ENCODE measurements at regions not wholly inside any gene's neighbourhood (a gene's known extent, or its start where the extent isn't known, plus 50 kb on each side); places are given as distances from the start of the nearest gene placed in this dataset.
"Not testable (repeated sequence)": the region's sequence is repeated elsewhere in the genome, so short reads cannot be mapped to it uniquely, and the experiment has no call there.

DNA sequence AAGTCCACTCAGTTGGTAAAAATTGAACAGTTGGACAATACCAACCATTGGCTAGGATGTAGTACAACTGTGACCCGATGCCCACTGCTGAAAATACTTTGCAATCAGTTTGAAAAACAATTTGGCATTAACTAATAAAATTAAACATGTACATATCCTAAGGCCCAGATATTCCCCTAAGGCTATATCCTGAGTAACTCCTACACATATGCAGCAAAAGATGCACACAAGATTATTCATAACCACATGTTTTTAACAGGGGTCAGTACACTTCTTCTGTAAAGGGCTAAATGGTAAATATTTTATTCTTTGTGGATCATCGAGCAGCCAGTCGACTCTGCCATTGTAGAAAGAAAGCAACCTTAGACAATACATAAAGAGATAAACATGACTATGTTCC, 116.3 kb downstream of the MEX3B start:
- no peaks in the 10 kb centered on the region for H3K4me1 Mint-ChIP-seq
- peaks cover 0 to 8% (median 0%) of the 10 kb centered on the region in 3 donors for H3K36me3 Mint-ChIP-seq
- POLR2A ChIA-PET, result no interaction called here
- no peak for DNase-seq
- no peak overlapping the region for H3K27ac Mint-ChIP-seq
- peaks cover 0 to 10% (median 7%) of the 10 kb centered on the region in 5 donors for H3K27me3 Mint-ChIP-seq
- no peak for ATAC-seq
- H3K9me3 Mint-ChIP-seq, result no peaks in the 10 kb centered on the region
- H3K4me3 Mint-ChIP-seq, result no peak overlapping the region

DNA sequence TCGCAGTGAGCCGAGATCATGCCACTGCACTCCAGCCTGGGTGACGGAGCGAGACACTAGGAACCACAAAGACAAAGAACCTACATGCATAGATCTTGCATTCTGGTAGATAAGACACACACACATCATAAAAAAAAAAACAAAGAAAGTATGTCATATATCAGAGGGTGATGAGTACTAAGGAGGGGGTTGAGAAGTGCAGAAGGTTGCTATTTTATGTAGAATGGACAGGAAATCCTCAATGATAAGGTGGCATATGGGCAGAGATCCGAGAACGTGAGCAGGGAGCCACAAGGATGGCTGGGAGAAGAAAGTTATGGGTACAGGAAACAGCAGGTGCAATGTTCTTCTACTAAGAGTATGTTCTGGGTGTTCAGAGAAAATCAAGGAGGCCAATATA, 118.8 kb downstream of the MEX3B start:
- no peaks in the 10 kb centered on the region for H3K4me1 Mint-ChIP-seq
- no peak overlapping the region for H3K4me3 Mint-ChIP-seq
- H3K36me3 Mint-ChIP-seq, result peaks cover 0 to 16% (median 0%) of the 10 kb centered on the region in 3 donors
- ATAC-seq, result no peak
- peak overlapping the region in 1 of 10 donors; percentile 10 for H3K27ac Mint-ChIP-seq
- peaks cover 0 to under 1% (median 0%) of the 10 kb centered on the region in 9 donors for H3K9me3 Mint-ChIP-seq
- no peak for DNase-seq
- POLR2A ChIA-PET, result interaction anchor here (0.6 kb wide), 1 partner anchor 175 kb away, joined by 5 read pairs; no protein-coding TSS in a partner anchor
- peaks cover 0 to 10% (median 7%) of the 10 kb centered on the region in 5 donors for H3K27me3 Mint-ChIP-seq

DNA sequence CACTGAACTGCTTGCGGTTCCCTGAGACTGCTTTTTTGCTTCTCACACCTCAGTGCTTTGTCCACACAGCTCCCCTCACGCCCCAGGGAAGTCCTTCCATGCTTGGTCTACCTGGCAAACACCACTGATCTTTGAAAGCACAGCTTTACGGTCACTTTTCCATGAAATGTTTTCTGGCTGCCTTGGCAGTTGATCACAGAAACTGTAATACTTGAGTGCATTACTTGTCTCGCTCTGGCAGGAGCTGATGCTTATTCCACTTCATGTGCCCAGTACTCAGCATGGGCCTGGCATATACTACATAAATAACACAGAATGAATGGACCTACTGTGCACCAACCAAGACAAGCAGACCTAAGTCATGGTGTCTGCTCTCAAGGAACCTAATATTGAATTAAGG, 121.1 kb downstream of the MEX3B start:
- no peak for ATAC-seq
- POLR2A ChIA-PET, result no interaction called here
- no peak overlapping the region for H3K4me3 Mint-ChIP-seq

DNA sequence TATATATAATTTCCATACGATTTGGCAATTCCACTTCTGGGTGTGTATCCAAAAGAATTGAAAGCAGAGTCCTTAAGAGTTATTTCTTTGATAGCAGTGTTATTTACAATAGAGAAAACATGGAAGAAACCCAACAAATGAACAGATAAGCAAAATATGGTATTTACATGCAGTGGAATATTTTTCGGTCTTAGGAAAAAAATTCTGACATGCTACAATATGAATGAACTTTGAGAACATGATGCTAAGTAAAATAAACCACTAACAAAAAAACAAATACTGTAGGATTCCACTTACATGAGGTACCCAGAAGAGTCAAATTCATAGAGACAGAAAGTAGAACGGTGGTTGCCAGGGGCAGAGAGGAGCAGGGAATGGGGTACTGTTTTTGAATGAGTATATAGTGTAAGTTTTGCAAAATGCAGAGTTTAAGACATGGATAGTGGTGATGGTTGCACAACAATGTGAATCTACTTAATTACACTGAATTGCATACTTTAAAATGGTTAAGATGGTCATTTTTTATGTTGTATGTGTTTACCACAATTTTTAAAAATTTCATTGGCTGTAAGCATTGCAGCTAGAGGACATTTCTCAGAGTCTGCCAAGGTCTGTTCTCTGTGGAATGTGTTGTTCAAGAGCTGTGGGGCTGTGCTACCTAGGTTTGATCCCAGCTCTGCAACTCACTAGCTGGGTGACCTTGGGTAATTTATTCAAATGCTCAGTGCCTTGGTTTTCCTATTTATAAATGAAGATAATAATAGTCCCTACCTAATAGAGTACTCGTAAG, 122.1 kb downstream of the MEX3B start:
- no peak for DNase-seq
- Mint-ChIP-seq H3K27me3 (peaks cover 0 to 12% (median 9%) of the 10 kb centered on the region in 5 donors), H3K36me3 (peaks cover 7 to 33% (median 14%) of the 10 kb centered on the region in 3 donors), H3K9me3 (peaks cover 8 to 26% (median 16%) of the 10 kb centered on the region in 9 donors), H3K4me3 (no peak overlapping the region), H3K4me1 (no peaks in the 10 kb centered on the region), H3K27ac (peak overlapping the region in 3 of 10 donors; percentile 4 to 53 (median 31))
- POLR2A ChIA-PET, result no interaction called here
- no peak for ATAC-seq

More for the DNA sequence above, 121.1 kb downstream of the MEX3B start:
- Mint-ChIP-seq H3K4me1 (no peaks in the 10 kb centered on the region), H3K27ac (peak overlapping the region in 1 of 10 donors; percentile 4), H3K9me3 (peaks cover 7 to 19% (median 12%) of the 10 kb centered on the region in 9 donors), H3K36me3 (peaks cover 5 to 29% (median 14%) of the 10 kb centered on the region in 3 donors), H3K27me3 (peaks cover 0 to 12% (median 9%) of the 10 kb centered on the region in 5 donors)
- no peak for DNase-seq

DNA sequence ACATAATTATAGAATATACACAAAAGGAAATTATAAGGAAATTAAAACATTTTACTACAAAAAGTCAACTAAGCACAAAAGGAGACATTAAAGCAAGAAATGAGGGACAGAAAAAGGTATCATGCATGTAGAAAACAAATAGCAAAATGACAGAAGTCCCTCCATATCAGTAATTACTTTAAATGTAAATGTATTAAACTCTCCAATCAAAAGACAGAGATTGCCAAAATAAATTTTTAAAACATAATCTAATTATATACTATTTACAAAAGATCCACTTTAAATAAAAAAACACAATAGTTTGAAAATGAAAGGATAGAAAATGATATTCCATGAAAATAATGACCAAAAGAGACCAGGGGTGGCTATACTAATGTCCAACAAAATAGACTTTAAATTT, 123.7 kb downstream of the MEX3B start:
- ATAC-seq (no peak), DNase-seq (no peak)
- H3K36me3 Mint-ChIP-seq, result peaks cover 14 to 37% (median 20%) of the 10 kb centered on the region in 3 donors
- POLR2A ChIA-PET, result no interaction called here
- H3K9me3 Mint-ChIP-seq, result peaks cover 9 to 42% (median 19%) of the 10 kb centered on the region in 9 donors
- H3K4me3 Mint-ChIP-seq, result no peak overlapping the region
- H3K4me1 Mint-ChIP-seq, result no peaks in the 10 kb centered on the region
- H3K27ac Mint-ChIP-seq, result no peak overlapping the region
- H3K27me3 Mint-ChIP-seq, result peaks cover 0 to 19% (median 8%) of the 10 kb centered on the region in 5 donors

DNA sequence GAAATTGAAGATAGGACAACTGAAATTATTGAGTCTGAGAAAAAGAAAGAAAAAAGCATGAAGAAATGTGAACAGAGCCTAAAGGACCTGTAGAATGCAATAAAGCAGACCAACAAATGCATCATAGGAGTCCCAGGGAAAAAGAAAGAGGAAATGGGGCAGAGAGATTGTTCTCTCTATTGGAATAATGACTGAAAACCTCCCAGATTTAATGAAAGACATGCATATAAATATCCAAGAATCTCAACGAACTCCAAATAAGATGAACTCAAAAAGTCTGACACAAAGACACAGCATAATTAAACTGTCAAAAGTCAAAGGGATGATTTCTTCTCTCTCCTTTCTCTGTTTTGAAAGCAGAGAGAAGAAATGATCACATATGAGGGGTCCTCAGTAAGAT, 124.7 kb downstream of the MEX3B start:
- POLR2A ChIA-PET, result no interaction called here
- Mint-ChIP-seq H3K27ac (no peak overlapping the region), H3K36me3 (peaks cover 14 to 37% (median 20%) of the 10 kb centered on the region in 3 donors), H3K9me3 (peaks cover 9 to 48% (median 22%) of the 10 kb centered on the region in 9 donors), H3K4me3 (no peak overlapping the region), H3K4me1 (no peaks in the 10 kb centered on the region), H3K27me3 (peaks cover 0 to 17% (median 5%) of the 10 kb centered on the region in 5 donors)
- DNase-seq (no peak), ATAC-seq (no peak)

DNA sequence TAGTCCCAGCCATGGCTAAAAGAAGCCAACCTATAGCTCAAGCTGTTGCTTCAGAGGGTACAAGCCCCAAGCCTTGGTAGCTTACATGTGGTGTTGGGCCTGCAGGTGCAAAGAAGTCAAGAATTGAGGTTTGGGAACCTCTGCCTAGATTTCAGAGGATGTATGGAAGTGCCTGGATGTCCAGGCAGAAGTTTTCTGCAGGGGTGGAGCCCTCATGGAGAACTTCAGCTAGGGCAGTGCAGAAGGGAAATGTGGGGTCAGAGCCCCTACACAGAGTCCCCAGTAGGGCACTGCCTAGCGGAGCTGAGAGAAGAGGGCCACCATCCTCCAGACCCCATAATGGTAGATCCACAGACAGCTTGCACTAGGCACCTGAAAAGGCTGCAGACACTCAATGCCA, 127.1 kb downstream of the MEX3B start:
- H3K27me3 Mint-ChIP-seq, H3K4me1 Mint-ChIP-seq, DNase-seq, H3K4me3 Mint-ChIP-seq, ATAC-seq, H3K27ac Mint-ChIP-seq, POLR2A ChIA-PET: not testable (repeated sequence)
- Mint-ChIP-seq H3K36me3 (peaks cover 14 to 25% (median 20%) of the 10 kb centered on the region in 3 donors), H3K9me3 (peaks cover 9 to 48% (median 22%) of the 10 kb centered on the region in 9 donors)

DNA sequence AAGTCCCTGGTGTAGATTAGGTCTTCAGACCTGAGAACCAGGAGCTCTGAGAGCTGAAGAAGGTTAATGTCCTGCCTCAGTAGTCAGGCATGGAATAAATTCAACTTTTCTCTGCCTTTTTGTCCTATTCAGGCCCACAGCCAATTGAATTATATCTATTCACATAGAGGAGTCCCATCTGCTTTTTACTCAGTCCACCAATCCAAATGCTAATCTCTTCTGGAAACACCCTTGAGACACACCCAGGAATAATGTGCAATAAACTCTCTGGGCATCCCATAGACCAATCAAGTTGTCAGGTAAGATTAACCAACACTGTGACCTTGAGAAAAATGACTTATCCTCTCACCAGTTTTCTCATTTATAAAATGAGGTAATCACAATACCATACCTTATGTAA, 129.4 kb downstream of the MEX3B start:
- peaks cover 8 to 47% (median 20%) of the 10 kb centered on the region in 9 donors for H3K9me3 Mint-ChIP-seq
- peaks cover 14 to 22% (median 20%) of the 10 kb centered on the region in 3 donors for H3K36me3 Mint-ChIP-seq
- no peak overlapping the region for H3K4me3 Mint-ChIP-seq
- peaks cover 0 to 10% (median 2%) of the 10 kb centered on the region in 5 donors for H3K27me3 Mint-ChIP-seq
- ATAC-seq (no peak), DNase-seq (no peak)
- peaks cover 0 to 2% (median 0%) of the 10 kb centered on the region in 4 donors for H3K4me1 Mint-ChIP-seq
- H3K27ac Mint-ChIP-seq, result no peak overlapping the region
- POLR2A ChIA-PET, result no interaction called here

DNA sequence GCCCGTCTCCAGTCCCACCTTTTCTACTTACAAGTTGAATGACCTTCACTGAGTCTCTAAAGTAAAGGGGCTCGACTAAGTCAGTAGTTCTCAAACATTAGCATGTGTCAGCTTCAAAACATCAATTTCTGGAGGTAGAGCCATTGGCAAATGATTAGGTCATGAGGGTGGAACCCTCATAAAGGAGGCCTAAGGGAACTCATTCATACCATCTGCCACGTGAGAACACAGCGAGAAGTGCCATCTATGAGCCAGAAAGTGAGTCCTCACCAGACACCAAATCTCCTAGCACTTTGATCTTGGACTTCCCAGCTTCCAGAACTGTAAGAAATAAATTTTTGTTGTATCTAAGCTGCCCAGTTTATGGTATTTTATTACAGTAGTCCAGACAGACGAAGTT, 129.8 kb downstream of the MEX3B start:
- Mint-ChIP-seq H3K4me1 (peaks cover 0 to 2% (median 0%) of the 10 kb centered on the region in 4 donors), H3K36me3 (peaks cover 12 to 20% (median 15%) of the 10 kb centered on the region in 3 donors), H3K27me3 (peaks cover 0 to 10% (median 2%) of the 10 kb centered on the region in 5 donors), H3K9me3 (peaks cover 5 to 43% (median 18%) of the 10 kb centered on the region in 9 donors), H3K4me3 (no peak overlapping the region), H3K27ac (no peak overlapping the region)
- POLR2A ChIA-PET, result no interaction called here
- ATAC-seq (no peak), DNase-seq (no peak)

DNA sequence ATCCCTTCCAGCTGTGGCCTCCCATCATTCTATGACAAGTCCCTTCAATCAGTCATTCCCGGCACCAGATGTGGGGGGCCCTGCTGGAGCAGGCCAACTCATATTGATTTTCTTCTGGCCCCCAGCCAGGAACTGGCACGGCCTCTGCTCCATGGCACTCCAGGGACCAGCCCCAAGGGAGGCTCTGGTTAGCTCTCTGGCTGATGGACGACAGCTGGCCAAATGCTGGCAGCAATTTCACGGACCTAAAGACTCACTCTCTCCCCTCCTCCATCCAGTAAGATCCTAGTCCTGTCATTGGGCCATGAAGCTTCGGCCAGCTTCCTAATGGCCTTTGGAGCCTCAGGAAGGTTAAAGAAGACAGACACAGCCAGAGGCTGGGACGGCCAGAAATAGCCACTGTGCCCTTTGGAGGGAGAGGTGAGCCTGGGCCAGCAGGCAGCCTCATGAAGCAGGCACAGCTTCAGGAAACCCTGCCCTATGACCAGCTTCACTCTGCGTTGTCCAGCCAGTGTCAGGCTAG, 131.0 kb downstream of the MEX3B start:
- H3K4me3 Mint-ChIP-seq, result no peak overlapping the region
- peaks cover 0 to 10% (median 0%) of the 10 kb centered on the region in 5 donors for H3K27me3 Mint-ChIP-seq
- no peak for DNase-seq

DNA sequence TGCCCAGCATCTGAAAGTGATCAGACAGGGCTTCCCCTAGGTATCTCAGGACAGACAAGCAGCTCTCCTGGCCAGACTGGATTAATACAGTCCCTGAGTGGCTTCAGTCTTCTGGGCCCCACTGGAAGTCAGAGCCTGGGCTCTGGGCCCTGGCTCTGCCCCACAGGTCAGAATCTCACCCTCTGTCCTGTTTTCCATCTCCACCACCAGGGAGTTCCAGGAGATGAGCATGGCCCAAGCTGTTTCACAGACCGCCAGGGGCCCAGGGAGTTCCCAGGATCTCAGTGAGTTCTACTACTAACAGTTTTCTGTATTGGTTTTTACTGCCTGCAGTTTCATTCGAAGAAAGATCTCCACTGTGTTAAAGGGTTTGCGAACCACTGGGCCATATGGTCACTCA, 131.5 kb downstream of the MEX3B start:
- POLR2A ChIA-PET, result no interaction called here
- ATAC-seq (no peak), DNase-seq (no peak)
- H3K36me3 Mint-ChIP-seq, result peaks cover 6 to 9% (median 7%) of the 10 kb centered on the region in 3 donors
- peaks cover 0 to 26% (median 11%) of the 10 kb centered on the region in 9 donors for H3K9me3 Mint-ChIP-seq
- no peak overlapping the region for H3K4me3 Mint-ChIP-seq
- H3K4me1 Mint-ChIP-seq, result peaks cover 0 to 2% (median 0%) of the 10 kb centered on the region in 4 donors
- peaks cover 0 to 10% (median 0%) of the 10 kb centered on the region in 5 donors for H3K27me3 Mint-ChIP-seq
- no peak overlapping the region for H3K27ac Mint-ChIP-seq

More for the DNA sequence above, 131.0 kb downstream of the MEX3B start:
- H3K9me3 Mint-ChIP-seq, result peaks cover 0 to 31% (median 11%) of the 10 kb centered on the region in 9 donors
- POLR2A ChIA-PET, result no interaction called here
- H3K36me3 Mint-ChIP-seq, result peaks cover 6 to 10% (median 9%) of the 10 kb centered on the region in 3 donors
- no peak for ATAC-seq
- no peak overlapping the region for H3K27ac Mint-ChIP-seq
- H3K4me1 Mint-ChIP-seq, result peaks cover 0 to 2% (median 0%) of the 10 kb centered on the region in 4 donors

DNA sequence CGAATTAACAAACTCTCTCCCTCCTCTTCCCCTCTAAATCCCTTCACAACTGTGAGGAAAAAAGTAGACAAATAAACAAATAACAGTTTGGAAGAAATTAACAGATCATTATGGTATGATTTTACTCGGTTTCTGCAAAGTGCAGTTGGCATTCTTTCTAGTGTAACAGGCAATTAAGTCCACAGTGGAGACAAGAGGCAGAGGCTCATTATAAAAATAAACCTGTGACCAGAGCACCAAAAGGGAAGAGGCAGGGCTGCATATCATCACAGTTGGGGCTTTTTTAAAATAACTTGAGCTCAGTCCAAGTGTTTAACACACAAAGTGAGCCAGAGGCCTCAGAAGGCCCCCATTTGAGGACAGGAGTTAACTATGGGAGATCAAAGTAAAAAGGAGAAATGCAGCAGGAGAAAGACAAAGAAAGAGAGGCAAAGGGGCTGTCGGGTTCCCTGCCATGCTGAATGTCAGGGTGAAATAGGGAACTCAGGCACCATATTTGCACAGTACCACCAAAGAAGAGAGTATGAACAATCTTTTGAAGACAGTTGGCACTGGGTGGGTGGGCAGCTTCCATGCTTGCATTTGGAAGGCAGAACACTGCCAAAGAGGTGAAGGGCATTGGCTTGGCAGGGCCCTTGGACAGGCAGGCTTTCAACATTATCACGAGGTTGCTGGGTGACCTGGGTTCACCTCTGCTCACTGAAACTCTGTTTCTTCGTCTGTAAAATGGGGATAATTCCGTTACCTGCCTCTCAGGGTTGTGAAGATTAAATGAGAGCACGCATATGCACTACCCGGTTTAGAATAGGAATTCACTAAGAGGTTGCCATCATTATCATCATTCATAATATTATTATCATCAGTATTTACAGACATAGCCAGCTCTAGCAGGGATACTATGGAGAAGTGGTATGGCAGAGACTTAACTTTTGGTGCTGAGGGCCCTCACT, 134.5 kb downstream of the MEX3B start:
- DNase-seq, result no peak
- Mint-ChIP-seq H3K27ac (no peak overlapping the region), H3K36me3 (peaks cover 0 to 7% (median 0%) of the 10 kb centered on the region in 3 donors), H3K4me3 (no peak overlapping the region), H3K4me1 (peaks cover 0 to 2% (median 0%) of the 10 kb centered on the region in 4 donors), H3K9me3 (no peaks in the 10 kb centered on the region), H3K27me3 (peaks cover 0 to 8% (median 4%) of the 10 kb centered on the region in 5 donors)
- ATAC-seq, result no peak
- POLR2A ChIA-PET, result no interaction called here

Measured in naive thymus-derived CD8-positive, alpha-beta T cell (primary cell).